WERI-Rb-1 (cell line): ENCODE measurements at regions not wholly inside any gene's neighbourhood (a gene's known extent, or its start where the extent isn't known, plus 50 kb on each side); places are given as distances from the start of the nearest gene placed in this dataset.

Experiments
- DNase-seq: peaks from one replicate; pipeline ENCODE4 v3.0.0-alpha.2; 2020
- H3K27ac ChIP-seq: fragments of 250-450 bp; sonication (Bioruptor Pico); 2 replicates; pipeline ENCODE4 v1.5.1; 2020; ENCODE audit warnings: mild to moderate bottlenecking, moderate library complexity
- H3K27me3 ChIP-seq: fragments of 250-450 bp; sonication (Bioruptor Pico); 2 replicates; pipeline ENCODE4 v1.5.1; 2021; ENCODE audit warnings: mild to moderate bottlenecking, low read depth, moderate library complexity; ENCODE audit not compliant: insufficient read depth, severe bottlenecking
- H3K36me3 ChIP-seq: fragments of 250-450 bp; sonication (Bioruptor Pico); 2 replicates; pipeline ENCODE4 v1.5.1; 2020; ENCODE audit warnings: mild to moderate bottlenecking, moderate library complexity
- H3K4me3 ChIP-seq: 2 replicates; pipeline ENCODE4 v1.5.1; 2011; ENCODE audit warnings: low read depth, mild to moderate bottlenecking, control low read depth, low read length
- H3K9me3 ChIP-seq: fragments of 250-450 bp; sonication (Bioruptor Pico); 2 replicates; pipeline ENCODE4 v1.5.1; 2021; ENCODE audit warnings: mild to moderate bottlenecking, moderate library complexity; ENCODE audit not compliant: severe bottlenecking
- TF ChIP-seq, protein P1 (sequence below): IDR thresholded peaks from 2 replicates; pipeline ENCODE4 v1.5.1; 2011; ENCODE audit warnings: low read depth, mild to moderate bottlenecking, control low read depth, inconsistent platforms, low read length

DNA sequence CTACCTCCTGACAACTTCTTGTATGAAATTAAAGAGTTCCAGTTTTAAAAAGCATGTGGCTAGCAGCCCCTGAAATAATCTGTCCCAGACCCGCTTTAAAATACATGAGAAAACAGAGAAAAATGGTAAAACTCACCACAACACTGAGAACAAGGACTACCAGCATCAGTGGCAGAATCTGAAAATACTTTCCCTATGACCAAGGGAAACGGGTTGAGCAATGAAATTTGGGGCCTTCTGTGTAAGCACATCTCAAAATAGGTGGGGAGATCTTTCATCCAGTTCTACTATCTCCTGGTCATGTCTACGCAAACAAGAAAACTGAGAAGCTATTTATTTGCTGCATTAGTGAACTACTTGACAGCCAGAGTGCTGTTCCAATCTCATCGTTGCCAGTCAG lies 172.3 kb downstream of the LNPK start:
- Histone ChIP-seq H3K36me3 (no peaks in the 10 kb centered on the region), H3K9me3 (no peaks in the 10 kb centered on the region), H3K27ac (no peak overlapping the region), H3K4me3 (no peak overlapping the region), H3K27me3 (peaks cover 47% of the 10 kb centered on the region)
- TF ChIP-seq, protein P1, sequence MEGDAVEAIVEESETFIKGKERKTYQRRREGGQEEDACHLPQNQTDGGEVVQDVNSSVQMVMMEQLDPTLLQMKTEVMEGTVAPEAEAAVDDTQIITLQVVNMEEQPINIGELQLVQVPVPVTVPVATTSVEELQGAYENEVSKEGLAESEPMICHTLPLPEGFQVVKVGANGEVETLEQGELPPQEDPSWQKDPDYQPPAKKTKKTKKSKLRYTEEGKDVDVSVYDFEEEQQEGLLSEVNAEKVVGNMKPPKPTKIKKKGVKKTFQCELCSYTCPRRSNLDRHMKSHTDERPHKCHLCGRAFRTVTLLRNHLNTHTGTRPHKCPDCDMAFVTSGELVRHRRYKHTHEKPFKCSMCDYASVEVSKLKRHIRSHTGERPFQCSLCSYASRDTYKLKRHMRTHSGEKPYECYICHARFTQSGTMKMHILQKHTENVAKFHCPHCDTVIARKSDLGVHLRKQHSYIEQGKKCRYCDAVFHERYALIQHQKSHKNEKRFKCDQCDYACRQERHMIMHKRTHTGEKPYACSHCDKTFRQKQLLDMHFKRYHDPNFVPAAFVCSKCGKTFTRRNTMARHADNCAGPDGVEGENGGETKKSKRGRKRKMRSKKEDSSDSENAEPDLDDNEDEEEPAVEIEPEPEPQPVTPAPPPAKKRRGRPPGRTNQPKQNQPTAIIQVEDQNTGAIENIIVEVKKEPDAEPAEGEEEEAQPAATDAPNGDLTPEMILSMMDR = no peak
- DNase-seq = no peak

DNA sequence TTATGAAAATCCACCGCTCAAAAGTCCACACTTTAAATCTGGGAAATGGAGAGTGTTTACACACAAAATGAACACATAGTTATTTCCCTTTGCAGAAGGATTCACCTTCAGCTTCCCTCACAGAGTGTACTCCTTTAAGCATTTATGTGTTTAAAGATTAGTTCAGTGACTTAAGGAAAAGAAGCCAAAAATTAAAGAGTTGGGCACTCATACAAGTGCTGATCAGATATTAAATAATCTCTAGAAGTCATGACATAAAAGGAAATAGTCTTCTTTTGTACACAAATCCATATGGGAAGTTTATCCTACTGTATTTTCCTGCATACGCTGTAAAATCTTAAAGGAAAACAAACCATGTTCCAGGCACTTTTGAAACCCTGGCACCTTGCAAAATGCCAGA lies 174.2 kb downstream of the LNPK start:
- Histone ChIP-seq H3K4me3 (no peak overlapping the region), H3K36me3 (no peaks in the 10 kb centered on the region), H3K27me3 (peaks cover 51% of the 10 kb centered on the region), H3K9me3 (no peaks in the 10 kb centered on the region), H3K27ac (no peak overlapping the region)
- TF ChIP-seq, protein P1 = no peak
- DNase-seq = no peak

DNA sequence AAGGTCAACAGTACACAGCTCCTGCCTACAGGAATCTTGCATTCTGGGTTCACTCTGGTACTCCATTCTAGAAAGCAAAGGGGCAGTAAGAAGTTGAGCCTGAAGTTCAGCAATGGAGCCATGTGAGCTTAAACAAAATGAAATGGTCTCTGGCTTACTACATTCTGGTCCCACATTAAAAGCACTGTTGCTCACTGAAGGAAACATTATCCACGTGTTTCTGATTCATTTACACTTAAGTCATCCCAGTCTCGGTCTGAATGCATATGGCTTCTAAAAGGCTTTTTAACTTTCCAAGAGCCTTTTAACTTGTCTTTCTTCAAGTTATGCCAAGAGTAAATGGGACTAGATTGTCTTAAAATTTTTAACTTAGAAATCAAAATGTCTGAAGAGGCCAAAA lies 177.8 kb downstream of the LNPK start:
- Histone ChIP-seq H3K27me3 (peaks cover 68% of the 10 kb centered on the region), H3K27ac (no peak overlapping the region), H3K9me3 (no peaks in the 10 kb centered on the region), H3K4me3 (no peak overlapping the region), H3K36me3 (no peaks in the 10 kb centered on the region)
- DNase-seq = no peak
- TF ChIP-seq, protein P1 = no peak

DNA sequence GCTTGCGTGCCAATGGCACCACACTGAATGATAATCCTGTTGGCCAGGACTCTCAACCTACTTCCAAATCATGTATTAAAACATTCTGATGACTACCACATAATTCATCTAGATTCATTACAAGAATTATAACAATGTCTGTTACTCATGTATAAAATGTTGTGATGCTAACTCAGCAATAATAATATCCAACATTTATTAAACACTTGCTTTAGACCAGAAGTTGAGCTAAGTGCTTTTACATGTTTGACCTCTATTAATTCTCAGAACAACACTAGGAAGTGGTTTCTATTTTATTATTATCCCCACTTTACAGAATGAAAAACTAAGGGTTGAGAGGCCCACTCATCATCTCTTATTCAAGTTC lies 178.4 kb downstream of the LNPK start:
- no peak for DNase-seq
- TF ChIP-seq, protein P1 = no peak
- Histone ChIP-seq H3K9me3 (no peaks in the 10 kb centered on the region), H3K4me3 (no peak overlapping the region), H3K27me3 (peaks cover 65% of the 10 kb centered on the region), H3K36me3 (no peaks in the 10 kb centered on the region), H3K27ac (no peak overlapping the region)

DNA sequence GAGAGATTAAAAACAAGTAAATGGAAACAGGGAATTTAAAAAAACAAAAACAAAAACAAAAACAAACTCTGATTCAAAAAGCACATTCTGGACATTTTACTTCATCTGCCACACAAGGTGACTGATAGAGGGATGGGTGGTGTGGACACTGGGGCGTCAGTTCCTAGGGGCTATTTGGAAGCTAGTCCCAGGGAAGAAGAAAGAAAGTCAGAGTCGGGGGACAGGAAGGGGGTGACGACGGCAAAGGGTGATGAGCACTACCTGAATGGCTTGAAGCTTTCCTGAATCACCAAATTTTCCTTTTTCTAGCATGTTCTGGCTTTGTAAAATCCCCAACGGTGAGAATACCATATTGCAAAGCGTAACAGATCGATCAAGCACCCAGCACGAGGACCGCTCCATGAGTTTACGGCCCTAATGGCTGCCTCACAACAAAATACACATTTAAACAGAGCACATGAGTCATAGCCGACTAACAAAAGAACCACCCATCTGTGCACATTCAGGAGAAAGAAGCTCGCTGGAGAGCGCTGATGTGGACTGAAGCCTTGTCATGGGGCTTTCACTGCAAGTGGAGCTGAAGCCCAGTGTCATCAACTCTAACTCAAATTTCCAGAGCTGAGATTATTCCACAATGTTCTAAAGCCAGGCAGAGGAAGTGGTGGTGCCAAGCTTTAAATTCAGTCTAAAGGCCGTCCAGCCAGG lies 178.9 kb downstream of the LNPK start:
- no peak for DNase-seq
- Histone ChIP-seq H3K36me3 (no peaks in the 10 kb centered on the region), H3K9me3 (no peaks in the 10 kb centered on the region), H3K27me3 (peaks cover 65% of the 10 kb centered on the region), H3K27ac (no peak overlapping the region), H3K4me3 (no peak overlapping the region)
- TF ChIP-seq, protein P1 = no peak

DNA sequence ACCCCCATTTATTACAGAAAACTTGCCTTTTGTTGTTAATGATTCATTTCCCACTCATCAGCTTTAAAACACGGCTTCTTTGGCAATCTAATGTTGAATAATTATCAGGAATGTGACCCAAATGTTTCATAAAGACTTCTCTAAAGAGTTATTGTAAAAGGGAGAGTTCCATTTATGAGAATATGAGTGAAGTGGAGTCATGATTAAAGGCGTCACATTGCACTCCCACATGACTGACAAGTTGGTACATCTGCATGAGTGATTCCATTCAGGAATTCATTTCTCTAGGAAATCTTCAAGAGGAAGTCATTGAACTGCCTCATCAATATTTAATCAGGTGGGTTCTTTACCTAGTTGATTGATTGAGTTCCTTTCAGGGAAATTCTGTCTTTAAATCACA lies 184.8 kb downstream of the LNPK start:
- TF ChIP-seq, protein P1 = no peak
- DNase-seq = no peak
- Histone ChIP-seq H3K27me3 (peaks cover 36% of the 10 kb centered on the region), H3K9me3 (no peaks in the 10 kb centered on the region), H3K4me3 (no peak overlapping the region), H3K27ac (no peak overlapping the region), H3K36me3 (no peaks in the 10 kb centered on the region)
